ENCODE measurements at regions not wholly inside any gene's neighbourhood (a gene's known extent, or its start where the extent isn't known, plus 50 kb on each side); places are given as distances from the start of the nearest gene placed in this dataset.

DNA sequence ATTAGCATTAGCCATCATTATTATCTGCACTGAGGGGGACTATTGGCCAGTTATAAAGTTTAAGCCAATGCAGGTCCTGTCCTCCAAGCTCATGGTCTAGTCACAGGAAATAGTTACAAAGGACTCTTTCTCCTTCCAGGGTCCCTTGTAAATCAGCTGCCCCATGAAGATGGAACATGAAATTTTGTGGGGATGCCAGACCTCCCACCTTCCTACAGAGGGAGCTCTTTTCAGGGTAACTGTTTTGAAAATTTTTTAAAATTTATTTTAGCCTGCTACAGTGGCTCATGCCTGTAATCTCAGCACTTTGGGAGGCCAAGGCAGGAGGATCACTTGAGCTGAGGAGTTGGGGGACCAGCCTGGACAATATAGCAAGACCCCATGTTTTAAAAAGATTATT, 124.4 kb upstream of the SLC34A2 start:
- no peak for ATAC-seq

DNA sequence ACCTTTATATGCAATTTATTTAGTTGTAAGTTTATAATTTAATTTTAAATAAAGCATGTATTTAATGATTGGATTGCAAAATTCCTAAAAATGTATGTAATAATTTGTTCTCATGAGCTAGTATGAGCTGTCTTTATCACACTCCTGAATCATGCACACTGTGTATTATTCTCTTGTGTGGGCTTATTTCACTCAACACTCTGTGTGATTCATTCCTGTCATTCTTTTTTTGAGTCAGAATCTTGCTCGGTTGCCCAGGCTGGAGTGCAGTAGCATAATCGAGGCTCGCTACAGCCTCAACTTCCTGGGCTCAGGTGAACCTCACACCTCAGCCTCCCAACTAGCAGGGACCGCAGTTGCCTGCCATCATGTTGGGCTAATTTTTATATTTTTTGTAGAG, 123.1 kb upstream of the SLC34A2 start:
- no peak for ATAC-seq

DNA sequence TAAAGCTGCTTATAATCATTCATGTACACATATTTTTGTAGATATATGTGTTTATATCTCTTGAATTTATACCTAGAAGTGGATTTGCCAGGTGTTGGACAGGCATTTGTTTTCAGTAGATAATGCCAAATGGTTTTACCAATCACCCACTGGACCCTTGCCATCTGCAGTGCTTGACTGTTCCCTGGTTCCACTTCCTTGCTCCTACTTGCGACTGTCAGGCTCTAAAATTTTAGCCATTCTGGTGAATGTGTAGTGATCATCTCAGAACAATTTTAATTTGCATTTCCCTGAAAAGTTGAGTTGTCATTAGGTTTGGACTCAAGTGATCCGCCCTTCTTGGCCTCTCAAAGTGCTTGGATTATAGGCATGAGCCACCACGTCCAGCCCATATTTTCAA, 122.4 kb upstream of the SLC34A2 start:
- no peak for ATAC-seq

DNA sequence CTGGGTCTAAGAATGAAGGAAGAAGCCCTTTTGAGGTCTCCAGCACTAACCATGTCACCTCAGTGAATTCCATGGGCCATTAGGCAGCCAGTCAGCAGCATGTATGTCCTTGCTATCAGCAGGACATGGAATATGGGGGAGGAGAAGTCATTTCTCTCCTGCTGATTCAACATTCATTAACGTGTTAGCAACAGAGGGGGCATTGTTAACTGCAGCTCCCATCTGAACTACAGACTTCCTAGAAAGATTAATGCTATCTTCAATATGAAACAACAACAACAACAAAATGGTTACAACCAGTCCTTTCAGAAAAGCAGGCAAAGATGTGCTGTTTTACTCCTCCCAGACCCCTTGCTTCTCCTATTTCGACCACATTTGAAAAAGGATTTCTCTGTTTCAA, 120.4 kb upstream of the SLC34A2 start:
- ATAC-seq, result no peak

DNA sequence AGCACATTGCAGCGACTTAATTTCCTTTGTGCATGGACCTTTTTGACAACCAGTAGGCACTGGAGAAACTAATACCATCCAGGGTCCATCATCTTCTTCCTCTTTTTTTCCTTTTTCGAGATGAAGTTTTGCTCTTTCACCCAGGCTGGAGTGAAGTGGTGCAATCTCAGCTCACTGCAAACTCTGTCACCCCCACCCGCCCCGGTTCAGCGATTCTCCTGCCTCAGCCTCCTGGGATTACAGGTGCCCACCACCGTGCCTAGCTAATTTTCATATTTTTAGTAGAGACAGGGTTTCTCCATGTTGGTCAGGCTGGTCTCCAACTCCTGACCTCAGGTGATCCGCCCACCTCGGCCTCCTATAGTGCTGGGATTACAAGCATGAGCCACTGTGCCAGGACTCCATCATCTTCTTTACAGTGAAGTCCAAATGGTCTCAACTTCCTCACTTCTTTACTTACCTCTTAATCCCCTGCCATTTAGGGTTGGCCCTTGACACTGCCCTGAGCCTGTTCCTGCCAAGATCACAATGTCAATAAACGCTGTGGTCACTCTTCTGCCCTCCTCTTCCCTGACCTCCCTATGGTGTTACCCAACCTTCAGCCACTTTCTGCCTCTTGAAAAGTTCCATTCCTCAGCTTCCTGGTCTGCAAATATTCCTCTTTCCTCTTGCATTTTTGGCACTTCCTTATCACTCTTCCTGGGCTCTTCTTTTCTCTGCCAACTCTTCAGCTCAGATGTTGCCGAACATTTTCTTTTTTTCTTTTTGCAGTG, 119.8 kb upstream of the SLC34A2 start:
- ATAC-seq, result no peak

DNA sequence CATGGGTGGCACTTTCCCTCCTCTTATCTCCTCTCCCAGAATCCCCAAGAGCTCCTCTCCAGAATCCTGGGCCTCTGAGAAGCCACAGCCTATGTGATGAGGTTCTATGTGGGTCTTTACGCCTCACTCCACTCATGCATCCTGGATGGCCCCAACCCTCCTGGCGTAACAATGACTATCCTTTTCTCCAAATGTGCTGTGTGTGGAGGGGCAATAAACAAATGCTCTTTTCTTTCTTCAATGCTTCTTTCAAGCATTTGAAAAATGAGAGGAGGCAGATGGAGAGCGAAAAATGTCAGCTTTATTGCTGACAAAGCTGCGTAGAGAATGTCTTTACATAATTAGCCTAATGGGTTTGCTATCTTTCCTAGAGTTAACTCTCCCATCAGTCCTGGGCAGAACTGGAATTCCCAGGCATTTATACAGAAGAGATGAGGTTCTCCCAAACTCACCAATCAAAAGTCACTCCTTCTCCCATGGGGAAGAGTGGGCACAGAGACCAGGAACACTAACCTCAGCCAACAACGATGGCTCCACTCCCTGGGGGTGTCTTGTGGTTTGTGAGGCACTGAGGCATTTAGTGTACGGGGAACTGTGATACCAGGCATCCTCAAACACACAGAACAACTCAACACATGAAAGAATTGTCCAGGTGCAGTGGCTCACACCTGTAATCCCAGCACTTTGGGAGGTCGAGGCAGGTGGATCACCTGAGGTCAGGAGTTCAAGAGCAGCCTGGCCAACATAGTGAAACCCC, 118.9 kb upstream of the SLC34A2 start:
- no peak for ATAC-seq

DNA sequence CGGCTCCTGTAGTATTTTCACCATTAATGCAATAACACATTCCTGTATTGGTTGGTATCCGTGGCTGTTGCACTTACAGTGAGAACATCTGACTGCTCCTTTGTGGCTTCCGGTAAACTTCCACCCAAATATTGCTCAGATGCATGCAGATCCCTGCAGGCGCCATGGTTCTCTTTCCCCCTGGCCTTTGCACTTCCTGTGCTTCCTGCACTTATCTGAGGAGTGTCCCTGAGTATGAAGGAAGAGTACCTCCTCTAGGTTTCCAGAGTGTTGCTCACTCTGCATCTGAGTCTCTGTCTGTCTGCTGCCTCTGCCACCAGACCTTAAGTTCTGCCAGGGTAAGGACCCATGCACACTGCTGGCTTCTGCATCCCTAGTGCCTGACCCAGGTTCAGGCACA, 117.2 kb upstream of the SLC34A2 start:
- ATAC-seq, result no peak

DNA sequence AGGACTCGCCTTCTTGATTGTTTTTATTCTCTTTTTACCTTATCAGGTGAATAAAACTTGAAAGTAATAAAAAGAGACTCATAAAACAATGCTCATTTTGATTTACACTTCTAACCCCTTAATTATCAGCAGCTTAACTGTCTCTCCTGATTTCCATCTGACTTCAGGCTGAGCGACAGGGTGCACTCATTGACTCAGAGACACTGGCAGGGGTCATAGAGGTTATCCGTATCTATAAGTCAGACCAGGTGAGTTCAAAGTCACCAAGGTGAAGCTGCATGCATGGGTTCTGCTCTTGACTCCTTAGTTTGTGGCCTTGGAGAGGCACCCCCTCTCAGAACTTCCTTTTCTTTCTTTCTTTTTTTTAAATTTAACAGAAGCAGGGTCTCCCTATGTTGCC, 116.4 kb upstream of the SLC34A2 start:
- no peak for ATAC-seq

DNA sequence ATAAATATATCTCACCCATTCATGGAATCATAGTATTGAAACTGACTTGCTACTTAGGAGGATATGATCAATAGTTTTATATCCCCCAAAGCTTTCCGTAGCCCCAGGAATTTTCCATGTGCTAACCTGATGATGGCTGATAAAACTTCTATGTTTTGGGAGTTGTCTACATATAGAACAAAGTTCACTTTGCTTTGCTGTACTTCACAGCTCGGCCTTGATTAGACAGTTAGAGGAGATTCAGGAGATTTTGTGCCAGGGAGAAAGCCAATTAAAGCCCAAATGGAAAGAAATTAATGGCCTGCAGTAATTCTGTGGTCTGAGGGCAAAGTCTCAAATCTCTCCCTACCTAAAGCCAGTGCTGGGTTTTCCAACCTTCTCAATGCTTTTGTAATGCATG, 114.9 kb upstream of the SLC34A2 start:
- ATAC-seq, result no peak

DNA sequence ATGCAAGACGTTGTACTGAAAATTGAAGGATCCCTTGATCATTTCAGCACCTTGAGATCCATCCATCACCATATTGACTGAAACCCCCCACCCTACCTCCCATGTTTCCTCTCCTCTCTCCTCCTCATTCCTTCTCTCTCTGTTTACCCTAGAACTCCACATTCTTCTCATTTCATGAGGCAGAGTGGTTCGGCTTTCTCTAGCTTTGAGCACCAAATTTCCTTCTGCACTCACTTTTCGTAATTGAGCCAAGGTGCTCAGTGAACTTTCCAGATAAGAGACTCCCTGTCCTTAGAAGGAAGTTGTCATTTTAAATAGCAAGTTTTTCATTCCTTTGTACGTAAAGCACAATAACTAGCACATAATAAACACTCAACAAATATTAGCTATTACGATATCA, 108.3 kb upstream of the SLC34A2 start:
- ATAC-seq, result no peak

DNA sequence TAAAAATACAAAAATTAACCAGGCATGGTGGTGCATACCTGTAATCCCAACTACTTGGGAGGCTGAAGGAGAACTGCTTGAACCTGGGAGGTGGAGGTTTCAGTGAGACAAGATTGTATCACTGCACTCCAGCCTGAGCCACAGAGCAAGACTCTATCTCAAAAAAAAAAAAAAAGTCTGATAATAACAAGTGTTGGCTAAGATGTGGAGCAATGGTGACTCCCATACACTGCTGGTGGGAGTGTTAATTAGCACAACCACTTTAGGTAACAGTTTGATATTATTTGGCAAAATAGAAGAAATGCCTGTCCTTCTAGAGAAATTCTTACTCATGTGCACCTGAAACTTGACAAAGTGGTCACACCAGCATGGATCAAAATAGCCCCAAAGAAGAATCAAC, 106.2 kb upstream of the SLC34A2 start:
- ATAC-seq, result no peak

DNA sequence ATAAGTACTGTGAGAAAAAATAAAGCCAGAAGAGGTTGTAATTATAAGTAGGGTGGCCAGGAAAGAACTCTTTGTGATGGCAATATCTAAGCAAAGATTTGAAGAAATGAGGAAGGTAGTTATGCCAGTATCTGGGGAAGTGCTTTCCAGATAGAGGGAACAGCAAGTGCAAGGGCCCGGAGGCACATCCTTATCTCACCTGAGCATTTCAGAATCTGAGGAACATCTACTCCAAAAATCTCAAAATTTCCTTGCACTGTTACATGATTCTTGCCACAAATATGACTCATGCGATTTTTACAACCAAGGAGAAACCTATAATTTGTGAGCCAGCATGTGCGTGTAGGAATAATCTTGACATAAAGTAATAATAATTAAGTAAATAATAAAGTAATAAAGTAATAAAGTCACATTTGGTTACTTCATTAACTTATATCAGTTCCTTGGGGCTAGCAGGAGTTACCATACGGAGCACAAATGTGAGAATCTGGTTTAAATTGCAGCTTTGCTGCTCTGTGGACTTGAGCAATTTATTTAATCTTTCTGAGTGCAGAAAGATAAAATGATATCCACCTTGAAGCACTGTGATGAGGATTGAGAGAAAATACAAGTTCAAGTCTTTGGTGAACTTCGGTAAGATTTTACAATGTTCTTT, 105.1 kb upstream of the SLC34A2 start:
- ATAC-seq, result no peak

DNA sequence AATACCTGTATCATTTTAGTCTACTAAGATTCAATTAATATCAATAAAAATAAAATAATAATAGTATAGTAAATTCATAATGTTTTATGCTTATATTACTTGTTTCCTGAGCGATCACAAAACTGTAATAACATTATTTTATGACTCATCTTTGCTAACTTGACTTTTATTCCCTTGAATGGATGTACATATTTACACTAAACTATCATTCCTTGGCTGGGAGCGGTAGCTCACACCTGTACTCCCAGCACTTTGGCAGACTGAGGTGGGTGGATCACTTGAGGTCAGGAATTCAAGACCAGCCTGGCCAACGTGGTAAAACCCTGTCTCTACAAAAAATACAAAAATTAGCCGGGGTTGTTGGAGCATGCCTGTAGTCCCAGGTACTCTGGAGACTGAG, 104.0 kb upstream of the SLC34A2 start:
- peak; percentile 78 for ATAC-seq

DNA sequence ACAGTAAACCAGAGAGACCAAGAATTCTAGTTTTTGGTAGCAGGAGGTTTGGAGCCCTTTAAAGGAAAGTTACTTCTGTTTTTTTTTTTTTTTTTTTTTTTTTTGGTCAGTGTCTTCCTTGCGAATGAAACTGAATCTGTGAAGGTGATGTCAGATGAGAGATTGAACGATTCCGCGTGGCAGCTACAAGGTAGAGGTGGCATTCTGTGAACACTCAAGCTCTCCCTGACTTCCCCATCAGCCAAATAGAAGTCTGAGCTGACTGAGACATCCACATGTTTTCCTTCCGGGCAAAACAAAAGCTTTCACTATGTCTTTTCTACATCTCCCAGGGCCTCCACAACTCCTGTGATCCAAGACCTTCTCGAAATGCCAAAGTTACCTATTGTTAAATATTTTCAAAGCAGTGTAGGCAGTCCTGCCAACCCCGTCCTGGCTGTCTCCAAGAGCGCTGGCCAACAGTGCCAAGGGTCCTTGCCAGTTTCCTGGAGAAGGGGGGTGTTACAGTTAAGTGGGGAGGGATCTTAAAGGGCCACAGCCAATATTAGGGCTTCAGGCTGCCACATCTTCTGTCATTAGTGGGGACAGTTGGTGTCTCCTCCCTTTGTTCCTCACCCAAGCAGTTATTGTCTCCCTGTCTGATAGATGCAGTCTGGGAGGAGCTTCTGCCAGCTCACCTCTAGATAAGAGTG, 102.9 kb upstream of the SLC34A2 start:
- ATAC-seq, result peak; percentile 43

DNA sequence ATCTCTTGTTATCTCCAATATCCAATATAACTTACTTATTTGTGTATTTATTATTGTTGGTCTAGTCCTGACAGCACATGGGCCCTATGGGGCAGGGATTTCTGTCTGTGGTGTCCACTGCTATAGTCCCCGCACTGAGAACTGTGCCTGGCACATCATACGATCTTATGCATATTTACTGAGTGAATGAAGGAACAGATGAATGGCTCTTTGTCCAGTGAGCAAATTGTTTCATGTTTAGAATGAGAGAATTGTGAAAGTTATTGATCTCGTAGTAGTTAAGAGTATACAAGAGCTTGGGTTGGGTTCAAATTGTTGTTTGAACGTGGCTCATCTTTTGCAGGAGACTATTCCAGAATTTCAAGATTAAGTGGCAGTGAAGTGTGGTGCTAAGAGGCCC, 96.1 kb upstream of the SLC34A2 start:
- ATAC-seq, result no peak

DNA sequence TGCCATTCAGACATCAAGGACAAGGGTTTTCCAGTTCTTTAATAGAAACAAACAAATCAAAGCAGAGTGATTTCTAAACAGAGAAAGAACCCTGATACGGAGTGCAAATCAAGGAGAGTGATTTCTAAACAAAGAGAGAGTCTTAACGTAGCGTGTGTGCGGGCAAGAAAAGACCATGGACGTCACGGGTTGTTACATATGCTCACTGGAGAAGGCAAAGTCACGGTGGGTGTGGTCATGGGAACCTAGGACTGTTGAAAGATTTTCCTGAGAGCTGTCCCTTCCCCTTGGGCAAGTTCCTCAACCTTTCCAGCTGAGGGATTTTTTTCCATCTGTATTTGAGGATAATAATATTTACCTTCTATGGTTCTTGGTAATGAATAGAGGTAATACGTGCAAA, 95.0 kb upstream of the SLC34A2 start:
- no peak for ATAC-seq

DNA sequence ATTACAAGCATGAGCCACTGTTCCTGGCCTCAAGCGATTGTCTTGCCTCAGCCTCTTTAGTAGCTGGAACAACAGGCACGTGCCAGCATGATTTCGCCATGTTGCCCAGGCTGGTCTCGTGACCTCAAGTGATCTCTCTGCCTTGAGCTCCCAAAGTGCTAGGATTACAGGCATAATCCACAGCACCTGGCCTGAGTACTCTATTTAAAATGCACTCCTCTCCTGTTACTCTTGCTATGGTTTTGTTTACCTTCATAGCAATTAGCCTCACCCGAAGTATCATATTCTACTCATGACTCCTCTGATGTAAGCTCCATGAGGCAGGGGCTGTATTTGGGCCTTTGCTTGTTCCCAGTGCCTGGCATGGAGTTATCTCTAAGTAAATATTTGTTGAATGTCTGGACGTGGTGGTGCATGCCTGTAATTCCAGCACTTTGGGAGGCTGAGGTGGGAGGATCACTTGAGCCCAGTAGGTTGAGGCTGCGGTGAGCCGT, 92.5 kb upstream of the SLC34A2 start:
- ATAC-seq, result no peak

DNA sequence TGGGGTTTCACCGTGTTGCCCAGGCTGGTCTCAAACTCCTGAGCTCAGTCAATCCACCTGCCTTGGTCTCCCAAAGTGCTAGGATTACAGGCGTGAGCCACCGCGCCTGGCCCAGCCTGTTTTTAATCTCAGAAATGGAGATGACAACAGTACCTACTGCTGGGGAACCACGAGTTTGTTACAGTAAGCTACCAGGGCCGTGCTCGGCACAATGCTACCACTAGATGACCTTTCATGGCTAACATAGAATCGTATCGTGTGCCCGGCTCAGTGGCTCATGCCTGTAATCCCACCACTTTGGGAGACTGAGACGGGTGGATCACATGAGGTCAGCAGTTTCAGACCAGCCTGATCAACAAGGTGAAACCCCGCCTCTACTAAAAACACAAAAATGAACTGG, 90.8 kb upstream of the SLC34A2 start:
- no peak for ATAC-seq

DNA sequence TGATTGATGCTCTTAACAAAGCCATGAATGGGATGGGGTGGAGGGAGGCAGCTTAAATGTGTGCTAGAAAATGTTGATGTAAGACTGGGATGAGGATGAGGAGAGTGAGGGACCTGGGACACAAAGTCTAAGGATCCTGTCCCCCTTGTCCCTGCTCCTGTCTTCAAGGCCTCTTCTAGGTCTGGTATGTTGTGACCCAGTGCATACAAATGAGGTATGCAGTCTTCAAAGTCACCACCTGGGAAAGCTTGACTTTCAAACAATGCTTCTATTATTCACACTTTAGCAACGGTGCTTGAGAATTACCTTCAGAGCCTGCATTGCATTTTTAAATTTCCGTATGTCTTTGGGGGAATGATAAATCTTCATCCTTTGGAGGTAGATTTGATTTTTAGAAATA, 88.4 kb upstream of the SLC34A2 start:
- no peak for ATAC-seq

DNA sequence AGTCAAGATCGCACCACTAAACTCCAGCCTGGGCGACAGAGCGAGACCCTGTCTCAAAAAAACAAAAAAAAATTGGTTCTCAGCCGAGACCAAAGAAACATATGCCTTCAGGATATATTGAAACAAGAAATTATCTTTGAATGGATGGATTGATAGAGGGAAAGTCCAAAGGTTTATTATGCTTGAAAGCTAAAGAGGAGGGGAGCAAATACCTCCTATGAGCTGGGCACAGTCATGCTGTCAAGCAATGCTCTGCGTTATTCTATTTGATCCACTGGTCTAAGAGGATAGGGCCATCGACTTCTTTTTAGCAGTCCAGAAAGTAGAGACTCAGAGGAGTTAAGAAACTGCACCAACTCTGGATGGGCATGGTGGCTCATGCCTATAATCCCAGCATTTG, 85.9 kb upstream of the SLC34A2 start:
- no peak for ATAC-seq

DNA sequence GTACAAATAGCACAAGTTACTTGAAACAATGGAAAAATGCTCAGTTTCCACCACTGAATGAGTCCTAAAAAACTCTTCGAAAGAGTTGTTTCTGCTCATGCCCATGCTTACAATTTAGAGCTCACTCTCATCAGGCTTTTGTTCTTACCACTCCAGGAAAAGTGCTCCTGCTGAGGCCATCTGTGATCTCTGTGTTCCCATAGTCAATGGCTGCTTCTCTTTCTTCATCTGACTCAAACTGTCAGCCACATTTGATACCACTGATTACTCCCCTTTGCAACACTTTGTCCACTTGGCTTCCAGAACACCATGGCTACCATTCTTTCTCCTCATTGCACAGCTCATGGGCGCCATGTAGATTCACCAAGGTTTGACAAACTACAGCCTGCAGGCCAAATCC, 80.0 kb upstream of the SLC34A2 start:
- no peak for ATAC-seq

DNA sequence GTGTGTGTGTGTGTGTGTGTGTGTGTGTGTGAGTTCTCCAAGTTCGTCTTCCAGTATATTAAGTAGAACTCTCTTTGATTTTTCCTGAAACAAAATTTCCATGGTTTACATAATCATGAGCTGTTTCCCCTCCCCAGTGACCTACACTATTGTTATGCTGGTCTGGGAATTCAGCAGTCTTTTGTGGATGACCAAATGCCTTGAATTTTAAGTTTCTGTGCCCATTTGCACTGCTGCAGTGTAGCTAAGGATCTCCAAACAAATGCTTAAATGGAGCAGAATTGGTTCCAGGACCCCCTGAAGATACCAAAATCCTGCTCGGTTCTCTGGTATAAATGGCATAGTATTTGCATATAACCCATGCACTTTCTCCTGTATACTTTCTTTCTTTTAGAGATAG, 77.2 kb upstream of the SLC34A2 start:
- ATAC-seq, result no peak
